Keratinocyte (primary cell): ENCODE measurements at regions not wholly inside any gene's neighbourhood (a gene's known extent, or its start where the extent isn't known, plus 50 kb on each side); places are given as distances from the start of the nearest gene placed in this dataset.

ENCODE experiments used
- DNase-seq: peaks from one replicate; pipeline ENCODE4 v3.0.0-alpha.2; 2011; ENCODE audit warnings: low read depth, missing footprints, low spot score
- FAIRE-seq: peaks from 2 replicates; lab custom pipeline; 2011; peaks lifted over from hg19 to GRCh38; lab: Jason Lieb, UNC
- H2AFZ ChIP-seq: 2 replicates; pipeline ENCODE4 v1.6.0; 2012; ENCODE audit warnings: low read length, control low read depth, inconsistent platforms; ENCODE audit not compliant: control insufficient read depth
- H3K27ac ChIP-seq: 2 replicates; pipeline ENCODE4 v1.5.1; 2011; ENCODE audit warnings: low read length; ENCODE audit not compliant: control insufficient read depth, insufficient read depth
- H3K27me3 ChIP-seq: 3 replicates; pipeline ENCODE4 v1.6.0; 2011; ENCODE audit warnings: low read length; ENCODE audit not compliant: control insufficient read depth, insufficient read depth; ENCODE audit errors: extremely low read depth
- H3K36me3 ChIP-seq, 2 experiments: 2 replicates in 1 of 2; 3 replicates in 1 of 2; pipeline ENCODE4 v1.5.1; 2011; ENCODE audit warnings: low read length in 2 of 2, mild to moderate bottlenecking in 1 of 2; ENCODE audit not compliant: control insufficient read depth in 2 of 2, insufficient read depth in 2 of 2; ENCODE audit errors: extremely low read depth in 1 of 2
- H3K4me1 ChIP-seq: 3 replicates; pipeline ENCODE4 v1.5.1; 2011; ENCODE audit warnings: low read length; ENCODE audit not compliant: control insufficient read depth, insufficient read depth; ENCODE audit errors: extremely low read depth
- H3K4me2 ChIP-seq: 3 replicates; pipeline ENCODE4 v1.6.0; 2011; ENCODE audit warnings: low read depth, low read length; ENCODE audit not compliant: control insufficient read depth, insufficient read depth; ENCODE audit errors: extremely low read depth
- H3K4me3 ChIP-seq, 3 experiments: fragments of 200-600 bp in 1 of 3; sonication (generic) in 1 of 3; 2 replicates in 2 of 3; 3 replicates in 1 of 3; pipeline ENCODE4 v1.5.1; 2011 to 2016; ENCODE audit warnings: low read length in 3 of 3, mild to moderate bottlenecking in 3 of 3, control low read depth in 2 of 3, inconsistent platforms in 1 of 3, low read depth in 1 of 3, mixed read lengths in 1 of 3, mixed run types in 1 of 3, moderate library complexity in 1 of 3; ENCODE audit not compliant: control insufficient read depth in 2 of 3, insufficient read depth in 2 of 3; ENCODE audit errors: extremely low read depth in 1 of 3
- H3K79me2 ChIP-seq: 2 replicates; pipeline ENCODE4 v1.6.0; 2012; ENCODE audit warnings: low read length; ENCODE audit not compliant: control insufficient read depth, insufficient read depth
- H3K9ac ChIP-seq: 3 replicates; pipeline ENCODE4 v1.6.0; 2011; ENCODE audit warnings: low read length; ENCODE audit not compliant: control insufficient read depth, insufficient read depth; ENCODE audit errors: extremely low read depth
- H3K9me1 ChIP-seq: 3 replicates; pipeline ENCODE4 v1.6.0; 2011; ENCODE audit warnings: low read length; ENCODE audit not compliant: control insufficient read depth, insufficient read depth; ENCODE audit errors: extremely low read depth
- H3K9me3 ChIP-seq: 2 replicates; pipeline ENCODE4 v1.5.1; 2012; ENCODE audit warnings: low read depth, low read length; ENCODE audit not compliant: control insufficient read depth
- H4K20me1 ChIP-seq: 3 replicates; pipeline ENCODE4 v1.6.0; 2011; ENCODE audit warnings: low read length; ENCODE audit not compliant: control insufficient read depth, insufficient read depth; ENCODE audit errors: extremely low read depth
- CTCF ChIP-seq, 3 experiments: IDR thresholded peaks in 1 of 3; conservative IDR thresholded peaks in 1 of 3; optimal IDR thresholded peaks in 1 of 3; 2 replicates in 2 of 3; 3 replicates in 1 of 3; pipeline versions ENCODE3 to v1.5.1; 2011; ENCODE audit warnings: low read length in 3 of 3, mild to moderate bottlenecking in 3 of 3, moderate library complexity in 2 of 3, control low read depth in 1 of 3, inconsistent platforms in 1 of 3; ENCODE audit not compliant: insufficient read depth in 2 of 3; ENCODE audit errors: extremely low read depth in 1 of 3
- EZH2 ChIP-seq: IDR thresholded peaks from one replicate; pipeline ENCODE4 v1.6.1; 2012; ENCODE audit warnings: inconsistent platforms, mild to moderate bottlenecking, low read length, moderate library complexity
- dilution Hi-C: fragments of 300-500 bp; cut with MboI; formaldehyde crosslinking; loops from one replicate; pipeline ENCODE4 v1.7.0; 2020; ENCODE audit warnings: low sequenced_read_pairs; ENCODE audit not compliant: extremely low pct_ligation_motif_present

- Histone ChIP-seq H3K9me3 (no peaks in the 10 kb centered on the region), H3K27ac (no peak overlapping the region), H2AFZ (no peak overlapping the region), H3K4me1 (no peaks in the 10 kb centered on the region), H3K27me3 (no peaks in the 10 kb centered on the region), H3K4me3 (no peak overlapping the region), H3K36me3 (no peaks in the 10 kb centered on the region), H3K9me1 (no peaks in the 10 kb centered on the region), H3K4me2 (no peak overlapping the region), H3K79me2 (no peaks in the 10 kb centered on the region), H3K9ac (no peak overlapping the region), H4K20me1 (no peaks in the 10 kb centered on the region)
- FAIRE-seq (no peak), DNase-seq (no peak)
- dilution Hi-C loops: no loop called here
- no peak for TF ChIP-seq EZH2
- no peak for TF ChIP-seq CTCF (optimal IDR thresholded peaks at IDR 0.05 in 1 of 3, IDR thresholded peaks at IDR 0.05 in 1 of 3, conservative IDR thresholded peaks at IDR 0.05 in 1 of 3; ENCODE audit: extremely low read depth in 1 of 3, insufficient read depth in 2 of 3, low read length in 3 of 3)
These were observed 84.0 kb upstream of the USP25 start for GRCh38 chr21:15645830-15646229.

- Histone ChIP-seq H3K27ac (no peak overlapping the region), H3K9ac (no peak overlapping the region), H3K36me3 (no peaks in the 10 kb centered on the region), H3K27me3 (no peaks in the 10 kb centered on the region), H2AFZ (no peak overlapping the region), H3K9me3 (no peaks in the 10 kb centered on the region), H3K4me1 (no peaks in the 10 kb centered on the region), H3K4me3 (no peak overlapping the region), H3K4me2 (no peak overlapping the region), H4K20me1 (no peaks in the 10 kb centered on the region), H3K9me1 (no peaks in the 10 kb centered on the region), H3K79me2 (no peaks in the 10 kb centered on the region)
- dilution Hi-C loops: no loop called here
- FAIRE-seq (no peak), DNase-seq (no peak)
- TF ChIP-seq EZH2 (no peak), CTCF (optimal IDR thresholded peaks at IDR 0.05 in 1 of 3, IDR thresholded peaks at IDR 0.05 in 1 of 3, conservative IDR thresholded peaks at IDR 0.05 in 1 of 3; ENCODE audit: extremely low read depth in 1 of 3, insufficient read depth in 2 of 3, low read length in 3 of 3) (no peak)
These were observed 79.0 kb upstream of the USP25 start for GRCh38 chr21:15650735-15651134.
